Testis (tissue), 2 donors: ENCODE measurements at regions not wholly inside any gene's neighbourhood (a gene's known extent, or its start where the extent isn't known, plus 50 kb on each side); places are given as distances from the start of the nearest gene placed in this dataset.

Source experiments
- POLR2A ChIP-seq: fragments of 450-650 bp; IDR thresholded peaks from one replicate; pipeline ENCODE4 v1.6.1; 2017; ENCODE audit warnings: antibody characterized with exemption, mild to moderate bottlenecking, moderate library complexity
- TF ChIP-seq, protein P1 (sequence below), 3 experiments: fragments of 450-650 bp in 2 of 3; fragments of 200-600 bp in 1 of 3; sonication (generic) in 1 of 3; IDR thresholded peaks; one replicate each; pipeline ENCODE4 v1.5.1; 2016 to 2019; ENCODE audit warnings: antibody characterized with exemption in 3 of 3, mild to moderate bottlenecking in 2 of 3, moderate library complexity in 1 of 3

DNA sequence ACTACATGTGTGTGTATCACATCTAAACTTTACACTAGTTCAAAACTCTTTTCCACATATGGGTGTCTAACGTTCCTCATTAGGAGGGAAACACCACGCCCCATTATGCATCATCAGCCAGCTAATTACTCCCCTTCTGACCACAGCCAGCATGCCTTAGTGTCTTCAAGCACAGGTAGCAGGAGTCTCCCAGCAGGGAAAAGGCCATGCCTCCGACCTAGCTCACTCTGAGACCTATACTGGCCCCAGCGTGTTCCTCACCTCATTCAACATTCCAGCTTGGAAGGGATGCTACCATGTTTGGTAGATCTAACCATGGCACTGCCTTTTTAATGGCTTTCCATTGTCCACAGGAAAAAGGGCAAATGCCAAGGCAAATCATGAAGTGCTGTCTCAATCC is 66.1 kb upstream of the PRB2 start:
- TF ChIP-seq, protein P1, sequence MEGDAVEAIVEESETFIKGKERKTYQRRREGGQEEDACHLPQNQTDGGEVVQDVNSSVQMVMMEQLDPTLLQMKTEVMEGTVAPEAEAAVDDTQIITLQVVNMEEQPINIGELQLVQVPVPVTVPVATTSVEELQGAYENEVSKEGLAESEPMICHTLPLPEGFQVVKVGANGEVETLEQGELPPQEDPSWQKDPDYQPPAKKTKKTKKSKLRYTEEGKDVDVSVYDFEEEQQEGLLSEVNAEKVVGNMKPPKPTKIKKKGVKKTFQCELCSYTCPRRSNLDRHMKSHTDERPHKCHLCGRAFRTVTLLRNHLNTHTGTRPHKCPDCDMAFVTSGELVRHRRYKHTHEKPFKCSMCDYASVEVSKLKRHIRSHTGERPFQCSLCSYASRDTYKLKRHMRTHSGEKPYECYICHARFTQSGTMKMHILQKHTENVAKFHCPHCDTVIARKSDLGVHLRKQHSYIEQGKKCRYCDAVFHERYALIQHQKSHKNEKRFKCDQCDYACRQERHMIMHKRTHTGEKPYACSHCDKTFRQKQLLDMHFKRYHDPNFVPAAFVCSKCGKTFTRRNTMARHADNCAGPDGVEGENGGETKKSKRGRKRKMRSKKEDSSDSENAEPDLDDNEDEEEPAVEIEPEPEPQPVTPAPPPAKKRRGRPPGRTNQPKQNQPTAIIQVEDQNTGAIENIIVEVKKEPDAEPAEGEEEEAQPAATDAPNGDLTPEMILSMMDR (IDR thresholded peaks at IDR 0.05) = no peak
- TF ChIP-seq POLR2A = no peak
